Osteocyte (in vitro differentiated cells): ENCODE measurements at regions not wholly inside any gene's neighbourhood (a gene's known extent, or its start where the extent isn't known, plus 50 kb on each side); places are given as distances from the start of the nearest gene placed in this dataset.

Experiments used
- DNase-seq: peaks from one replicate; pipeline ENCODE4 v3.0.0; 2021; ENCODE audit warnings: mixed read lengths; ENCODE audit not compliant: unreplicated experiment; ENCODE audit errors: extremely low spot score
- H3K27ac Mint-ChIP-seq: one replicate; pipeline ENCODE4 v1.8.0; 2021; ENCODE audit warnings: mild to moderate bottlenecking, mixed read lengths; ENCODE audit not compliant: unreplicated experiment
- H3K27me3 Mint-ChIP-seq: one replicate; pipeline ENCODE4 v1.8.0; 2021; ENCODE audit warnings: mixed read lengths; ENCODE audit not compliant: unreplicated experiment
- H3K36me3 Mint-ChIP-seq: one replicate; pipeline ENCODE4 v1.8.0; 2021; ENCODE audit warnings: mixed read lengths; ENCODE audit not compliant: unreplicated experiment
- H3K4me1 Mint-ChIP-seq: one replicate; pipeline ENCODE4 v1.8.0; 2021; ENCODE audit warnings: mixed read lengths; ENCODE audit not compliant: unreplicated experiment
- H3K4me3 Mint-ChIP-seq: one replicate; pipeline ENCODE4 v1.8.0; 2021; ENCODE audit warnings: mild to moderate bottlenecking, moderate library complexity, mixed read lengths; ENCODE audit not compliant: unreplicated experiment
- H3K9me3 Mint-ChIP-seq: one replicate; pipeline ENCODE4 v1.8.0; 2021; ENCODE audit warnings: mixed read lengths; ENCODE audit not compliant: unreplicated experiment
- TF ChIP-seq, protein P1 (sequence below): fragments of 200-600 bp; sonication (generic); IDR thresholded peaks from 2 replicates; pipeline ENCODE4 v1.5.0; 2021; ENCODE audit warnings: antibody characterized with exemption, mild to moderate bottlenecking, moderate library complexity

DNA sequence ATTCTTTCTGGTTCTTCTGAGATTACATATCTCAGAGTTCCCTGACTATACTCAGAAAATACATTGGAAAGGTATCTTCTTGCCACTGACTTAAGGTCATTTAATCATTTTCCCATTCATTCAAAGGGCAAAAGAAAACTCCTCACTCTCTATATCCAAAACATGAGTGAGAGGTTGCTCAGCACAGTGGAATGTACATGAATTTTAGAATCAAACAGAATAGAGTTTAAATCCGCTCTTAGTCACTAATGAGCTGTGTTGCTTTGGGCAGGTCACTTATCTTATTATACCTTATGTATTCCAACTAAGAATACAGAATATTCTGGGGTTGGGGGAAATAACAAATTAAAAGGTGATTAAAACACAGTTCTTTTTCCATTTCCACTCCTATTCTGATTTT lies 452.6 kb upstream of the KLF12 start:
- H3K9me3 Mint-ChIP-seq: no peaks in the 10 kb centered on the region
- no peaks in the 10 kb centered on the region for H3K27me3 Mint-ChIP-seq
- H3K36me3 Mint-ChIP-seq: no peaks in the 10 kb centered on the region
- H3K27ac Mint-ChIP-seq: no peak overlapping the region
- H3K4me3 Mint-ChIP-seq: no peak overlapping the region
- TF ChIP-seq, protein P1, sequence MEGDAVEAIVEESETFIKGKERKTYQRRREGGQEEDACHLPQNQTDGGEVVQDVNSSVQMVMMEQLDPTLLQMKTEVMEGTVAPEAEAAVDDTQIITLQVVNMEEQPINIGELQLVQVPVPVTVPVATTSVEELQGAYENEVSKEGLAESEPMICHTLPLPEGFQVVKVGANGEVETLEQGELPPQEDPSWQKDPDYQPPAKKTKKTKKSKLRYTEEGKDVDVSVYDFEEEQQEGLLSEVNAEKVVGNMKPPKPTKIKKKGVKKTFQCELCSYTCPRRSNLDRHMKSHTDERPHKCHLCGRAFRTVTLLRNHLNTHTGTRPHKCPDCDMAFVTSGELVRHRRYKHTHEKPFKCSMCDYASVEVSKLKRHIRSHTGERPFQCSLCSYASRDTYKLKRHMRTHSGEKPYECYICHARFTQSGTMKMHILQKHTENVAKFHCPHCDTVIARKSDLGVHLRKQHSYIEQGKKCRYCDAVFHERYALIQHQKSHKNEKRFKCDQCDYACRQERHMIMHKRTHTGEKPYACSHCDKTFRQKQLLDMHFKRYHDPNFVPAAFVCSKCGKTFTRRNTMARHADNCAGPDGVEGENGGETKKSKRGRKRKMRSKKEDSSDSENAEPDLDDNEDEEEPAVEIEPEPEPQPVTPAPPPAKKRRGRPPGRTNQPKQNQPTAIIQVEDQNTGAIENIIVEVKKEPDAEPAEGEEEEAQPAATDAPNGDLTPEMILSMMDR: no peak
- DNase-seq: no peak
- peaks cover 3% of the 10 kb centered on the region for H3K4me1 Mint-ChIP-seq

DNA sequence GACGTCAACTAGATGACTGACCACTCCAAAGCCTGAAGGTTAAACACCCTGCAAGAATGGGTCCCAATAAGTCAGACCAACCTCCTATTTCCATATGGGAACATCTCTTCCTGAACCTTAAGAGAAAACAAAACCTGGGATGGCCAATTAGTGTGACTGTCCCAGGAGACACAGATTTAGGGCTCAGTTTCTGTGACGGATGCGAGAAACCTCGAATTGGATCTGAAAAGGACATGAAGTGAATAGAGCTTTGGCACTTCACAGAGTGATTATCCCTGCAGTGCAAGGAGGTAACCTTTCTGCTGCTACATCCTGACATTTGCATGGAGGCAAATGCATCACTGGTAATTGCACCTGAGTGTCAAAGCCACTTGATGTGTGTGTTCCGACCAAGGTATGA lies 442.2 kb upstream of the KLF12 start:
- no peaks in the 10 kb centered on the region for H3K36me3 Mint-ChIP-seq
- no peak overlapping the region for H3K27ac Mint-ChIP-seq
- peaks cover 15% of the 10 kb centered on the region for H3K4me1 Mint-ChIP-seq
- H3K27me3 Mint-ChIP-seq: no peaks in the 10 kb centered on the region
- no peak for DNase-seq
- H3K4me3 Mint-ChIP-seq: peak overlapping the region; percentile 72
- TF ChIP-seq, protein P1: no peak
- H3K9me3 Mint-ChIP-seq: peaks cover 4% of the 10 kb centered on the region

DNA sequence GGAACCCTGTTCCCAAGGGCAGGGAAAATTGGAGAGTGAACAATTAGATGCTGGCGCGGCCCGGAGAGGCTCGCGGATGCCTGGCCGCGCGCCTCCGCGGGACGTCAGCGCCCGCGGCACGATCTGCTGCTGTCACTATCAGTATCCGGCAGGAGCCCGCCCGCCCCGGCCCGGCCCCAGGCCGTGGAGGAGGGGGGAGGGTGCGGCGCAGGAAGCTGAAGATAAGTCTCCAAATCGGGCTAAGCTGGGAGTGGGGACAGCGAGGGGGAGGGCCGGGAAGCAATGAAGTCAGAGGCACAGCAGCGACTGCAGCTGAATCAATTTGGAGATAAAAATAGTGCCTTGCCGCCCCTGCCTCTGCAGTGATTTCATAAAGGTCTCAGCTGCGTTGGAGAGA lies 441.5 kb upstream of the KLF12 start:
- Mint-ChIP-seq H3K27me3 (no peaks in the 10 kb centered on the region), H3K9me3 (peaks cover 4% of the 10 kb centered on the region), H3K4me1 (peaks cover 22% of the 10 kb centered on the region), H3K36me3 (no peaks in the 10 kb centered on the region), H3K27ac (peak overlapping the region; percentile 56), H3K4me3 (peak overlapping the region; percentile 72)
- TF ChIP-seq, protein P1: no peak
- DNase-seq: peak; percentile 85

DNA sequence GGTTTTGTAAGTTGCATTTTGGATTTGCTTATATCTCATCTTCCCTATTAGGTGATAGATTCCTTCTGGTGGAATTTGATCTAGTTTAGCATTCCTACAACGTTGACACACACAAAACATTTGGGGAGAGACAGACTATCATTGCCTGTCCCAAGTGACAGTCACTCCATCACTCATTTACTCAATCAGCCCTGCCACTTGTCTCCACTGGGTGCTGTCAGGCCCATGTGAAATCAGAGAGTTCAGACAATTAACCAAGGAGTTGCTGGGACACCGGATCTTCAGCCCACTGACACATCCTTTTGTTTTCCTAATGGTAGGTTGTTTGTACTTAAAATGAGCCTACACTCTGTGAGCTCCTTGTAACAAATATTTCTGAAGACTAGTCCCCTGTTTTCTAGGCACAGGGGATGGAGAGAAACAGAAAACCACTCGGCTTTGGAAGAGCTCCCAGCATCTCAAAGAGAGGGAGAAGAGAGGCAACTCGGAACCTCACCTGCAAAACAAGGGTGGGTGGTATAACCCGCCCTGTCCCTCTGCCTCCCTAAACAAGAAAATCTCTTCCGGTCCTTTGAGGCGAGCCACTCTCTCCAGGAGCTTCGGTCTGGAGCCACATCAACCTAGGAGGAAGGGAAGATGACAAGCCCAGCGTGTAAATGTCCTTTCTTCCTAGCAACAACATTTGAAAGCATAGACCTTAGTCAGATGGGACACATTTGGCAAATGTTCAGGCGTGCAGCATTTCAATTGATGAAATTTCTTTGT lies 440.9 kb upstream of the KLF12 start:
- DNase-seq: no peak
- Mint-ChIP-seq H3K27me3 (no peaks in the 10 kb centered on the region), H3K4me3 (peak overlapping the region; percentile 72), H3K9me3 (peaks cover 4% of the 10 kb centered on the region), H3K4me1 (peaks cover 24% of the 10 kb centered on the region), H3K27ac (peak overlapping the region; percentile 56), H3K36me3 (no peaks in the 10 kb centered on the region)
- TF ChIP-seq, protein P1: no peak

DNA sequence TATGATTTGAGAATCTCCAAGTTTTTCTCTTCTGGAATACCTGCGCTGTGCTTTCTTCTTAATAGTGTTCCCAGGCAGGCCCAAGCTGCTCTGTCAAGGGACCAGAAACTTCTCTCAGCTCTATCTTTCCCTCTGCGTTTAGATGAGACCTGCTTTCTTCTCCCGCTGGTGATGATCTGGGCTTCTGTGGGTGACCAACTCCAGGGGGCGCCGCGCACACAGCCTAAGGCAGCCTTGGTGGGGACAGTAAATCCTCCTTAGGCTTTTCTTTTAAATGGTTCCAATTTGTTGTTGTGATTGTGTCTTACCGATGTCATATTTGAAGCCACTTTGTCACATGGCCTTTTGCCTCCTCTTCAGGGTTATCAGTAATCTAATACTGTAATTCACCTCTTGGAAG lies 439.4 kb upstream of the KLF12 start:
- no peak overlapping the region for H3K4me3 Mint-ChIP-seq
- H3K27ac Mint-ChIP-seq: no peak overlapping the region
- no peak for DNase-seq
- peaks cover 4% of the 10 kb centered on the region for H3K9me3 Mint-ChIP-seq
- no peaks in the 10 kb centered on the region for H3K36me3 Mint-ChIP-seq
- peaks cover 24% of the 10 kb centered on the region for H3K4me1 Mint-ChIP-seq
- no peaks in the 10 kb centered on the region for H3K27me3 Mint-ChIP-seq
- TF ChIP-seq, protein P1: peak; percentile 14
